Stromal cell of bone marrow (primary cell): ENCODE measurements at regions not wholly inside any gene's neighbourhood (a gene's known extent, or its start where the extent isn't known, plus 50 kb on each side); places are given as distances from the start of the nearest gene placed in this dataset.
A peak's percentile ranks its signal among the peaks of the same experiment; 100 is the strongest.
"Not testable (repeated sequence)": the region's sequence is repeated elsewhere in the genome, so short reads cannot be mapped to it uniquely, and the experiment has no call there.

ENCODE experiments used
- DNase-seq: peaks from one replicate; pipeline ENCODE4 v3.0.0-alpha.2; 2012; ENCODE audit warnings: low read depth

- no peak for DNase-seq
Measured at GRCh38 chr4:107468812-107469211, 251.2 kb downstream of the PAPSS1 start.

- no peak for DNase-seq
Measured at GRCh38 chr4:107468156-107468555, 251.9 kb downstream of the PAPSS1 start.

GRCh38 chr4:107467461-107467860, 252.6 kb downstream of the PAPSS1 start:
- no peak for DNase-seq

- DNase-seq = no peak
Measured at GRCh38 chr4:107458194-107458593, 261.8 kb downstream of the PAPSS1 start.

- no peak for DNase-seq
Measured at GRCh38 chr4:107453987-107454386, 266.0 kb downstream of the PAPSS1 start.

- peak; percentile 9 for DNase-seq
Measured at GRCh38 chr4:107452717-107453630, 267.1 kb downstream of the PAPSS1 start.

GRCh38 chr4:107449611-107450369, 270.2 kb downstream of the PAPSS1 start:
- no peak for DNase-seq

GRCh38 chr4:107442538-107443111, 277.4 kb downstream of the PAPSS1 start:
- no peak for DNase-seq

- DNase-seq = no peak
Measured at GRCh38 chr4:107439401-107439800, 280.6 kb downstream of the PAPSS1 start.

GRCh38 chr4:107436471-107436870, 283.6 kb downstream of the PAPSS1 start:
- not testable (repeated sequence) for DNase-seq

GRCh38 chr4:107432451-107432850, 287.6 kb downstream of the PAPSS1 start:
- no peak for DNase-seq

- no peak for DNase-seq
Measured at GRCh38 chr4:107423677-107424405, 296.2 kb downstream of the PAPSS1 start.

- DNase-seq = not testable (repeated sequence)
Measured at GRCh38 chr4:107419536-107419935, 300.5 kb downstream of the PAPSS1 start.

GRCh38 chr4:107419052-107419451, 301.0 kb downstream of the PAPSS1 start:
- no peak for DNase-seq

GRCh38 chr4:107415490-107415889, 304.5 kb downstream of the PAPSS1 start:
- DNase-seq = not testable (repeated sequence)

- not testable (repeated sequence) for DNase-seq
Measured at GRCh38 chr4:107409872-107410271, 310.2 kb downstream of the PAPSS1 start.

- DNase-seq = no peak
Measured at GRCh38 chr4:107408968-107409367, 311.1 kb downstream of the PAPSS1 start.

- no peak for DNase-seq
Measured at GRCh38 chr4:107404591-107405300, 315.3 kb downstream of the PAPSS1 start.

- DNase-seq = no peak
Measured at GRCh38 chr4:107402291-107402690, 317.7 kb downstream of the PAPSS1 start.

GRCh38 chr4:107392951-107393350, 327.1 kb downstream of the PAPSS1 start:
- no peak for DNase-seq

- no peak for DNase-seq
Measured at GRCh38 chr4:107392380-107392779, 327.7 kb downstream of the PAPSS1 start.
